ENCODE measurements at regions not wholly inside any gene's neighbourhood (a gene's known extent, or its start where the extent isn't known, plus 50 kb on each side); places are given as distances from the start of the nearest gene placed in this dataset.

- peak overlapping the region in 1 of 2 experiments; percentile 2; a peak in 1 of 6 replicates for H3K27ac ChIP-seq
- 96% methylated on average over 6 of the region's 6 CpGs for WGBS (ENCODE audit: missing lambda C conversion rate)
Observed at GRCh38 chr9:16182784-16183183, 629.9 kb downstream of the CCDC171 start.

GRCh38 chr9:16184964-16185646, 632.3 kb downstream of the CCDC171 start:
- H3K4me2 ChIP-seq: no peak overlapping the region
- FAIRE-seq (no peak), DNase-seq (ENCODE audit: low read depth in 1 of 2, low spot score in 1 of 2) (peak in 1 of 2 experiments; percentile 17), ATAC-seq (no peak)
- 79% methylated on average over 4 of the region's 4 CpGs for WGBS (ENCODE audit: missing lambda C conversion rate)
- no peak overlapping the region for H3K4me3 ChIP-seq
- TF ChIP-seq SMC3 (IDR thresholded peaks at IDR 0.05) (no peak), PBX3 (IDR thresholded peaks at IDR 0.05) (no peak), CHD2 (IDR thresholded peaks at IDR 0.05; ENCODE audit: low read length, partially characterized antibody) (no peak), GATA3 (IDR thresholded peaks at IDR 0.05; ENCODE audit: borderline replicate concordance) (no peak), FOXS1 (CRISPR knock-in tag; IDR thresholded peaks at IDR 0.05) (no peak), ZNF302 (CRISPR knock-in tag; IDR thresholded peaks at IDR 0.05) (no peak), JUNB (IDR thresholded peaks at IDR 0.05) (no peak), E2F6 (IDR thresholded peaks at IDR 0.05; ENCODE audit: borderline replicate concordance, low read depth) (no peak), MAFK (IDR thresholded peaks at IDR 0.05; ENCODE audit: partially characterized antibody) (no peak), NFE2L2 (conservative IDR thresholded peaks at IDR 0.05; ENCODE audit: low read length) (no peak), HOXB5 (CRISPR knock-in tag; IDR thresholded peaks at IDR 0.05) (no peak), CBX2 (IDR thresholded peaks at IDR 0.05; ENCODE audit: borderline replicate concordance, low read depth) (no peak), HES2 (IDR thresholded peaks at IDR 0.05) (no peak), NR3C1 (IDR thresholded peaks at IDR 0.05) (no peak), CHD4 (IDR thresholded peaks at IDR 0.05; ENCODE audit: borderline replicate concordance) (no peak), EP300 (IDR thresholded peaks at IDR 0.05) (no peak), HDAC2 (IDR thresholded peaks at IDR 0.05) (no peak), KDM1A (IDR thresholded peaks at IDR 0.05; ENCODE audit: low read depth) (no peak), REST (IDR thresholded peaks at IDR 0.05) (no peak)
- H3K9me3 ChIP-seq: peaks cover 11% of the 10 kb centered on the region; the same call in 2 of the 3 replicates
- H3K4me1 ChIP-seq: no peaks in the 10 kb centered on the region
- CTCF ChIA-PET: interaction anchor here (0.6 to 1.3 kb wide), 2 partner anchors 14 to 429 kb away, joined by 3 to 5 read pairs; no protein-coding TSS in a partner anchor
- H3K27ac ChIP-seq: no peak overlapping the region
- POLR2A ChIA-PET: no interaction called here

More at GRCh38 chr9:16182784-16183183, 629.9 kb downstream of the CCDC171 start:
- Histone ChIP-seq H3K4me3 (no peak overlapping the region), H3K4me1 (no peaks in the 10 kb centered on the region), H3K4me2 (no peak overlapping the region), H3K9me3 (no peaks in the 10 kb centered on the region)
- TF ChIP-seq HES2 (IDR thresholded peaks at IDR 0.05) (no peak), CEBPB (IDR thresholded peaks at IDR 0.05) (no peak)
- ChIA-PET POLR2A (no interaction called here), CTCF (interaction anchor here (1.2 kb wide), 1 partner anchor 28 kb away, joined by 3 read pairs; no protein-coding TSS in a partner anchor)
- no peak for DNase-seq (ENCODE audit: low read depth in 1 of 2, low spot score in 1 of 2)
- FAIRE-seq: no peak
- ATAC-seq: no peak
